ENCODE measurements at regions not wholly inside any gene's neighbourhood (a gene's known extent, or its start where the extent isn't known, plus 50 kb on each side); places are given as distances from the start of the nearest gene placed in this dataset.
"Not testable (repeated sequence)": the region's sequence is repeated elsewhere in the genome, so short reads cannot be mapped to it uniquely, and the experiment has no call there.

DNA sequence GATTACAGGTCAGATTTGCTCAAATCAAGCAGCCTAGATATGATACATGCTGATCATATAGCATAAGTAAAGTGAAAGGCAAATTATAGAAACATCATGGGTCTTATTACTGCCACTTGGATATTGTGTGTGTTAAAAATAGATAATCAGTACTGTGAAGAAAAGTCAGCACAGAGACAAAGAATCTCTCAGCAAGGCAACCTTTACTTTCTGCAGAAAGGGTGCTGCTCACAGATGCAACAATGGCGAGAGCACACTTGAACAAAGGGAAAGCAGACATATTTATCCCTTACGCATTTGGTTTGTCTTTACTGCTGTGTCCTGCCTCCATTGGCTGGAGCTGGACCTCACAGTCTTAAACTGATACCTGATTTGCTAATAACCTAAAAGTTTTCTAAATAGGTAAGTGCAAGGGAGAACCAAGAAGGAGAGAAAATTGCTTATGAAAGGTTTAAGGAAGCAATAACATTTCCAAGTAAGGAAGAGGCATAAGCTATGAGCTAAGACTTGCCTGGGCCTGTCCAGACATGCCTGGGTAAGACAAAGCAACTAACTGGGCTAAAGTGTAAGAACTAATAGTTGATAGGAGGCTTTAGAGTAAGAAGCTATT lies 1310.8 kb upstream of the LRRTM3 start:
- DNase-seq, result no peak

DNA sequence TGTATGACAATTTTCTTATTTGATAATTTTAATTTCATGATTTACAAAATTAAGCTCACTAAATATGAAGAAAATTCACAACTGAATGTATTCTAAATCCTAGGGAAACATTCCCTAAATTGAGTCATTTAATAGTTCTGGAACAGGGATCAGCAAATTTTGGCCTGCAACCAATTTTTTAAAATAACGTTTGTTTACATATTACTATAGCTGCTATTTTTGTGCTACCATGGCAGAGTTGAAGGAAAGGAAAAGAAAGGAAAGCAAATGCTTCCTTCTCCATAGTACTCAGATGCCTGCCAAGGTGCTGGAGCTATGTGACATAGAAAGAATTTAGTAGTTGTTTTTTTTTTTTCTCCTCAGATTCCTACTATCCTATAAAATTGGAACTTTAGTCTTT lies 1307.7 kb upstream of the LRRTM3 start:
- no peak for DNase-seq

DNA sequence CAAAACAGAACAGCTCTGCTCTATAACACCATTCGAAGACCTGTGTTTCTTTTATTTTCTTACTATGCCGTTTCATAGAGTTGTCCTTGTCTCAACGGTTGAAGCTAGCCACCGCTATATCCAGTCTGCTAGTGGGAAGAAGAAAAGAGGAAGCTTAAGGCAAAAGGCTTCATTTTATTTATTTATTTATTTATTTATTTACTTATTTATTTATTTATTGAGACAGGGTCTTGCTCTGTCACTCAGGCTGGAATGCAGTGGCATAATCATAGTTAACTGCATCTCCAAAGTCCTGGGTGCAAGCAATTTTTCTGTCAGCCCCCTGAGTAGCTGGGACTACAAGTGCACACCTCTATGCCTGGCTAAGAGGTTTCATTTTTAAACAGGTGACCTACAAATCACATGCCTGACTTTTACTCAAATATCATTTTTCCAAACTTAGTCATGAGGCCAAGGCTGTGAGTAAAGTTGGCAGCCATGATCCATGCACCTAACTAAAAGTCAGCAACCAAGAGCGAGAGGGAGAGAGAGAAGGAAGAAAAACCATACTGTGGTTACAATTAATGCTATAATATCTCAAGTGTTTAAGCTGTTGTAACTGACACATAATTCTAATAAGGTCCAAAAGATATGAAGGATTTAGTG lies 1305.3 kb upstream of the LRRTM3 start:
- no peak for DNase-seq

DNA sequence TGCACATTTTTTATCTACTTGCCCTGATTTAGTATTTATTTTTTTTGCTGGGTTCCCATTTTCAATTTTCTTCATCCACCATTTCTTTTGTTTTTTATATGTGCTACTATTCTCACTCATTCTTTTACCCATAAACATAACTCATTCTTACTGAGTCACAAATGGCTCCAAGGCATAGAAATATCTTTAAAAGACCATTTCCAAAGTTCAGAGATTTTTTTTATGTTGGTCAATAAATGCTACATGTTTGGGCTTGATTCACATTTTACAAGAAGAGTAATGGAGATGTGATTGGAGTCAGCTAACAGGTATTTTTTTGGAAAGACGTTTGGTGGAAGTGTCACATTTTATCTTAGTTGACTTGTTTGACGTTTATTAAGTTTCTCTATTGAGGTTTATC lies 1303.2 kb upstream of the LRRTM3 start:
- DNase-seq, result no peak

DNA sequence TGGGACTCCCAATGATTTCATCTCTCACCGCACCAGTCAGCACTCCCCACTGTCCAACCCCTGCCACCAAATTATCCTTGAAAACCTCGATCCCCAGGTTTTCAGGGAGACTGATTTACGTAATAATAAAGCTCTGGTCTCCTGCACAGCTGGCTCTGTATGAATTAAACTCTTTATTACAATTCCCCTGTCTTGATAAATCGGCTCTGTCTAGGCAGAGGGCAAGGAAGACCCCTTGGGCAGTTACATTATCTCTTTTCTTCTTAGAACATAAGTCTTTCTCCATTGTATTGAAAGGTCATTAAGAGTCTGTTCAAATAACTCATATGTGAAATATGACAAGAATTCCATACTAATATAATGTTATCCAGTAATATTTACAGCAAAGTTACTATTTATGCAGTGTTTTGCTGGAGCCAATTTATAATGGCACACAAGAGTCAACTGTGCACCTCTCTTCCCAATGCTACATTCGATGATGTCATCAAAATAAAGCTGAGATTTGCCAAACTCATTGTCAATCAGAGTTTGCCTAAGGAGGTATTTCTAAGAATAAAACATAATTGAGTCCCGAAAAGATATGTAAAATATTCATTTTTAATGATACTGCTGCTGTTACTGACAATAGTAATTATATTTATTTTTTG lies 1297.2 kb upstream of the LRRTM3 start:
- DNase-seq, result no peak

DNA sequence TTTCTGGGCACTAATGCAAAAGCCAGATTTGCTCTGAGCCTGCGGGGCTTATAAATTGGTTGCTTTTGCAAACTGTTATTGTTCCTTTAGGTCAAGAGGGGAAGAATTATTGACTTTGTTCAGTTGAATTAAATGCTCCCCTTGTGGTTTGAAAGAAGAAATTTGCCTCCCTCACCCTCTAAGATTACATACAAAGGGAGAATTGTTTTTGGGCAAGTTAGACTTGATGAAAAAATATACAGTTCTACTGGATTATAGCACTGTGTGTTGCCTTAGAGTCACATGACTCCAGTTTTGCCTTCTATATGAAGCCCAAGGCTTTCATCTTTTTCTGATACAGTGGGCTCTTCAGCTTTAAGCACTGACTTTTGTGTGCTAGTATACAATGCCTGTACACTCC lies 1265.8 kb upstream of the LRRTM3 start:
- DNase-seq, result no peak

DNA sequence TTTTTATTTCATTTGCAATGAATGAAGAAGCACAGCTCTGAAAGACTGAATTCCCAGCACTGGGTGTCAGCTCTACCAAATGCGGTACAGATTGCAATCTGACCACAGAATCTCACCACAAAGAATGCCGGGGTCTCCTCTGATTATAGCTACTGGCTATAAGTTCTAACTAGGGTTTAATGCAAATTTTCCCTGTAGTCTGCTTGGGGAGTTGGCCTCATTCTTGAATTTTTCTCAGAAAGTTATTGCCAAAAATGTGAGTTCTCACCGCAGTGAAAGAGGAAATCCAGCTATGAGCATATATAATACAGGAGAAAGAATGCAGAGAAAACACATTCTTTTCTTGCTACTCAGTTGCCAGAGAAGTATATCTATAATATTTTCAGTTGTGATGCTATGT lies 1255.7 kb upstream of the LRRTM3 start:
- DNase-seq, result no peak

DNA sequence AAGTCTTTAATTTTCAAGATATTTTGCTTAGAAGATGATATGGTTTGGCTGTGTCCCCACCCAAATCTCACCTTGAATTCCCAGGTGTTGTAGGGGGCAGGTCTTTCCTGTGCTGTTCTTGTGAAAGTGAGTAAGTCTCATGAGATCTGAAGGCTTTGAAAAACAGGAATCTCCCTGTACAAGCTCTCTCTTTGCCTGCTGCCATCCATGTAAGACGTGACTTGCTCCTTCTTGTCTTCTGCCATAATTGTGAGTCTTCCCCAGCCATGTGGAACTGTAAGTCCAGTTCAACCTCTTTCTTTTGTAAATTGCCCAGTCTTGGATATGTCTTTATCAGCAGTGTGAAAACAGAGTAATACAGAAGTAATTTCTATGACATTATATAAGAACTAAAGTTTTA lies 1255.2 kb upstream of the LRRTM3 start:
- not testable (repeated sequence) for DNase-seq

DNA sequence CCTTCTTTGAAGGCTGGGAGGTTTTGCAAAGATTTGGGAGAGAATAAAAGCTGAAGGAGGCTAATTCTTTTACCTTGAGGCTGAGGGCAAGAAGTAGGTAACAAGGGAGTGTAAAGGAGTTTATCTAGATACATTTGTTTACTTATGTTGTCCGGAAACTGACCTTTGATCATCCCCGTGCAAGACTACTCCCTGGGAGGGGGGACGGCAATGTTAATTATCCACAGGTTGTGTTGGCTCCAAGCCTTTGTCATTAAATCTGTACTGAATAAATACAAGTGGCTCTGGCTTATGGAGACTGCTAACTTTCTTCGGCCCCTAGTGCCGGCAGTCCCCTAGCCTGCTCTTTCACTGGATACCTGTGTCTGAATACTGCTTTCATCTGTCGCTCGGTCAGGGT lies 1250.6 kb upstream of the LRRTM3 start:
- no peak for DNase-seq

DNA sequence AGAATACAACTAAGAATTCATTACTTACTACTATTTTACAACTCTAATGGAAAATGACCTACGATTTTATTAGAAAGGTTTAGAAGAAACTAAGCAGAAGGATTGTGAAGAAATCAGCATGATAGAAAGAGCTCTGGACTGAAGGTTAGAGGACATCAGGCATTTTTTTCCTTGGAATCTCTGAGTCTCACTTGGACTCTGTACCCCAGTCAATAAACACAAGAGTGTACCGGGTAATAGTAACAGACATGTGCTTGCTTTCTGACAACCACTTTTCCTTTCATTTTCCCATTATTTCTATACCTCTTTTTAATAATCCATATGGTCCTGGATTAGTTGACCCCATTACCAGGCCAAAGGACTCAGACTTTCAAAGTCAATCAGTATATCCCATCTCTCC lies 1240.9 kb upstream of the LRRTM3 start:
- no peak for DNase-seq

DNA sequence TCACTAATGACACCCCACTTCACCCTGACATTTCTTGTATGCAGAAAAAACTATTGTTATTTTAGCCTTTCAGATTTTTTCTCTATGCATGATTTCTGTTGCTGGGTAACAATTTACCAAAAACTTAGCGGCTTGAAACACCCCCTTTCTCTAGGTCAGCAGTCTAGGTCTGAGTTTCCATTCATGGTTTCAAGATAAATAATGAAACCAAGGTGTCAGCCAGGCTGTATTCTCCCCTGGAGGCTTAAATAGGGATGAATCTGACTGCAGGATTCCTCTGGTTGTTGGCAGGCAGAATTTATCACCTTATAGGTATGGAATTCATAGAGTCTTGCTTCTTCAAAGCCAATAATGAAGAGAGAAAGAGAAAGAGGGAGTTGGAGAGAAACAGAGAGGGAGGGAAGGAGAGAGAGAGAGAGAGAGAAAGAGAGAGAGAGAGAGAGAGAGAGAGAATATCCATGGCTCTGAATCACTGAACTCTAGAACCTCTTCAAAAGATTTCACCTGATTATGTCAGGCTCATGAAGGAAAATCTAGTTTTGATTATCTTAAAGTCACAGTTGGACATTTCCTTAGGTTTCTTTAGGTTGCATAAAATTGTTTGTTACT lies 1224.6 kb upstream of the LRRTM3 start:
- DNase-seq, result no peak

DNA sequence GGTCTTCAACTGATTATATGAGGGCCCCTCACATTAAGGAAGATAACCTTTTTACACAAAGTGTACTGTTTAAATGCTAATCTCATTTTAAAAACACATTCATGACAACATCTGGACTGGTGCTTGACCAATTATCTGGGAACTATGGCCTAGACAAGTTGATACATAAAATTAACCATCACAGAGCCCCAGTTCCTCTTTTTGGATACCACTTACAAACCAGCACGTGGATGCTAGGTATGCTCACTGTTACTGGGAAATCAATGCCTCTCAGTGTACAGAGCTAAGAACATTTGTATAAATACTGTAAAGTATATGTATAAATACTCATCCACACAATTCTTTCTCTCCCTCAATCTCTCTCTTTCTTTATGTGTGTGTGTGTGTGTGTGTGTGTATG lies 1217.8 kb upstream of the LRRTM3 start:
- no peak for DNase-seq

DNA sequence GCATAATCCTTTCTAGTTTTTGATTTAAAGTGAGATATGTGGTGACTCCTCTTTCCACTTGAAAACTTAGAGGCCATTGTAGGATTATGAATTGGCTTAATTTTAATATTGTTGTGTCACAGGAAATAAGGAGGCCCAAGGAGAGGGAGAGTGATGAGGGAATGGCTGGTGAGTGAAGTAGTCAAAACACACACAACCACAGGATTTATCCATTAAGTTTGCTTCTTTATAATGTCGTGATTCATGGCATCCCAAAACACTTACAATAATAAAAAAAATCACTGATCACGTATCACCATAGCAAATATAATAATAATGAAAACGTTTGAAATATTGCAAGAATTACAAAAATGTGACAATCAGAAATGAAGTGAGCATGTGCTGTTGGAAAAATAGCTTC lies 1215.5 kb upstream of the LRRTM3 start:
- no peak for DNase-seq

DNA sequence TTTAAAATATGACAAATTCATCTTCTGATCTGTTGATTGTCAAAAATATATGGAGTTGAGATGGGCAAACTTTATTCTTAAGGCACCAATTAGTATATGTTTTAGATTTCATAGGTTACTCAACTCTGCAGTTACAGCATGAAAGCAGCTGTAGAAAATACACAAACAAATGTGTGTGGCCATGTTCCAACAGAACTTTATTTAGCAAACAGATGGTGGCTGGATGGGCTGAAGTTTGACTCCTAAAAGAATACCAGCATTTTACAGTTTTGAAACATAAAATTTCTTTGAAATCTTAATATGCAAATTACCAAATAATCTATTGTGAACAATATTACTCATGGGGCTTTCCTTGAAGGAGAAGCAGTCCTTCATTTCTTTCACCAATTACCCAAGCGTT lies 1206.0 kb upstream of the LRRTM3 start:
- no peak for DNase-seq

DNA sequence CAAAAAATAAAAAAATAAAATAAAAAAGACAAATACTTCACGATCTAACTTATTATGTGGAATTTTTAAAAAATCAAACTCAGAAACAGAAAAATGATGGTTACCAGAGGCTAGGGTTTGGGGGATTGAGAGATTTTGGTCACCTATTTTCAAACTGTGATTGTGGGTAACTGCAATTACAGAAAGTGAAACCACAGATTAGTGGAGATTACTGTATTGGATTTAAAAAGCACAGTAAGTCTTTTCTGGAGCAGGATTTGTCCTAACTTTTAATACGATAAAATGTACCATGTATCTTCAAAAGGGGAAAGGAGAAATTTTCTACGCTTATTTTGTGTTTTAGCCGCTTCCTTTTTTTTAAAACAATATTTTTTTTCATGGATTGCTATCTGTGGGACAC lies 1204.9 kb upstream of the LRRTM3 start:
- DNase-seq, result no peak

DNA sequence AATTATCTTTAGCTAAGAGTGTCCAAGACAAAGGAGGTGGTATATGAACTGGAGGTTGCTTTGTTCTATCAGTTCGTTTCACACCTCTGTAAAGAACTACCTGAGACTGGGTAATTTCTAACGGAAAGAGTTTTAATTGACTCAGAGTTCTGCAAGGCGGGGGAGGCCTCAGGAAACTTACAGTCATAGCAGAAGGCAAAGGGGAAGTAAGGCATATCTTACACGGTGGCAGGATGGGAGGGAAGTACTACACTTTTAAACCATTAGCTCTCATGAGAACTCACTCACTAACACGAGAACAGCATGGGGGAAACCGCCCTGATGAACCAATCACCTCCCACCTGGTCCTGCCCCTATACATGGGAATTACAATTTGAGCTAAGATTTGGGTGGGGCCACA lies 1202.3 kb upstream of the LRRTM3 start:
- DNase-seq, result no peak

DNA sequence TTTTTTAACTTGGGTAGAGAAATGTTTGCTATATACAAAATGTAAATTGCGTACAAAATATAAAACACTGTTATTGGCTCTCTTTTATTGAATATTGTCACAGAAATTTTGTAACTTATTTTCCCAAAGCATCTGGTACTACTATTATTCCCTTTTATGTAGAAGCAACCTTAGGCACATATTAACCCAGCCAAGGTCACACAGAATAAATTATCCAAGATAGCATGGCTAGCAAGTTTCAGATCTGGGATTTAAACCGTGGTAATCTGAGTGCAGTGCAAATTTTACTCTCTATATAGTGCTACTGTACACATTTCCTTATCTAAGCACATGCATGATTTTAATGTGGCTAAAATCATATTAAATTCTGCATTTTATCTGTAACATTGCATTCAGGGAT lies 1190.5 kb upstream of the LRRTM3 start:
- DNase-seq, result no peak

DNA sequence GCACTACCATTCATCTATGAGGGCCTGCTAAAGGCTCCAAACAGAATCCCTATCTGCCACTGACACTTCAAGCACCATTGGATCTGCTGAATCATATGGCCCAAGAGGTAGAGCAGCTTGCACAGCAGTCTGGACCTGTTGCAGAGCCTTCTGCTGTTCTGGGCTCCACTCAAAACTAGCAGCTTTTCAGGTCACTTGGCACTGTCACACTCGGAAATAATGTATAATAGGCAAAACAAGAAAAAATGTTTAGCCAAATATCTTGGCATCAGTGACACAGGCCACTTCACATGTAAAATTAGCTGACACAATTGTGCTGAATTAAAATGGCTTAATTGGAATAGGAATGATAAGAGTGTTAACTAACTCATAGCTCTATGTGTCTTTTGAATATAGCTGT lies 1182.9 kb upstream of the LRRTM3 start:
- DNase-seq, result no peak

DNA sequence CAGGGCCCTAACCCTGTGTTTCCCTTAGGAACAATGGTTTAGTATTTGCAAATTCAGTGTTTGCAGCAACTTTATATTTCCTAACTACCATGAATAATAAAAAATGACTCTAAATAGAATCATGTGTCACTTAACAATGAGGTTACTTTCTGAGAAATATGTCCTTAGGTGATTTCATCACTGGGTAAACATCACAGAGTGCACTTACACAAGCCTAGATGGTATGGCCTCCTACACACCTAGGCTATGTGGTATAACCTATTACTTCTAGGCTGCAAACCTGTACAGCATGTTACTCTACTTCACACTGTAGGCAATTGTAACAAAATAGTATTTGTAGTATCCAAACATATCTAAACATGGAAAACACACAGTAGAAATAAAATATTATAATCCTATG lies 1174.6 kb upstream of the LRRTM3 start:
- no peak for DNase-seq

DNA sequence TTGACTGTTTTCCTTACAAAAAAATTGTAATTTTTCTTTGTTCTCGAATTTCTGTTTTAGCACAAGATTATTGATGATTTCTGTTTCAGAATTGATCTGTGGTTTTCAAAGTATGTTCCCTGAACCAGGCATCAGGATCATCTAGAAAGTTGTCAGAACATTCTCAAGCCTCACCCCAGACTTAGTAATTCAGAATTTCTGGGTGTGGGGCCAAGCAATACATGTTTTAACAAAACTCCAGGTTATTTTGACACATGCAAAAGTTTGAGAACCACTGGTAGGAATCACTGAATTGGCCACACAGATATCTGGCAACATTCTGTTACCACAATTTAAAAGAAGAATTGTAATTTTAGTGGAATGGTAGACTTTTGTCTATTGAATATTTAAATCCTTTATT lies 1173.9 kb upstream of the LRRTM3 start:
- DNase-seq, result no peak

DNA sequence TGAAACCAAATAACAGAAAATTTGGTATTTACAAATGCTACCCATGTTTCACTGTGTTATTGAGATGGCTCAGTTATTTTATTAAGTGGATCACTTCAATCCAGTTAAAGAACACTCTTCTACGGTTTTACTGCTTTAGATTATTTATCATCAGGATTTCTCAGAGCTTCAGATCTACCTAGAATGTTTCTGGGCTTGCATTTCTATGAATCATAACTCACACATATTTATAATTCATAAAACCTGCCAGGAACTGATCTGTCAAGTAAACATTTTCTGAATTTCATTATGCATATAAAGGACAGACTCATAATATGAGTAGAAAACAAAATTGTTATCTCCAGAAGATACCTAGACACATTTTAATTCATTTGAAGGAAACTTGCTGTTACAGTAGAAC lies 1172.3 kb upstream of the LRRTM3 start:
- no peak for DNase-seq

DNA sequence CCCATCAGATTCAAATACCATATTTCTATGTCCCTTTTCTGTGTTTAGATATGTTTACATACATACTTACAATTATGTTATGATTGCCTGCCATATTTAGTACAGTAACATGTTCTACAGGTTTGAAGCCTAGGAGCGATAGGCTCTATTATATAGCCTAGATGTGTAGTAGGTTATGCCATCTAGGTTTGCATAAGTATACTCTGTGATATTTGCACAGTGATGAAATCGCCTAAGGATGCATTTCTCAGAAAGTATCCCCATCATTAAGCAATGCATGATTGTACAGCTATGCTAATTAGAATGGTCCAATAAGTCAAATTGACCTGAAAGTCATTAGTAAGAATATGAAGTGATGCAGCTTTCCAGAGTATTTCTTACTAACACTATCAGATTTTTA lies 1171.7 kb upstream of the LRRTM3 start:
- DNase-seq, result no peak

DNA sequence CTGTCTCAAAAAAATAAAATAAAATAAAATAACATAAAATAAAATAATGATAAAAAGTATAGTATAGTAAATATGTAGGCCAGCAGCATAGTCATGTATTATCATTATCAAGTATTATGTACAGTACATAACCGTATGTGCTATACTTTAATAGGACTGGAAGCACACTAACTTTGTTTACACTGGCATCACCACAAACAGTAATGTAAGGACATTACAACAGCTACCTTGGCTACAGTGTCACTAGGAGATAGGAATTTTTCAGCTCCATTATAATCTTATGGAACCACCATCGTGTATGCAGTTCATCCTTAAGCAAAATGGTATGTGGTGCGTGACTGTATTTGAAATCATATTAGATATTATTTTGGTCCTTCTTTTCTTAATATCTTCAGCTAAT lies 1163.5 kb upstream of the LRRTM3 start:
- DNase-seq, result no peak

DNA sequence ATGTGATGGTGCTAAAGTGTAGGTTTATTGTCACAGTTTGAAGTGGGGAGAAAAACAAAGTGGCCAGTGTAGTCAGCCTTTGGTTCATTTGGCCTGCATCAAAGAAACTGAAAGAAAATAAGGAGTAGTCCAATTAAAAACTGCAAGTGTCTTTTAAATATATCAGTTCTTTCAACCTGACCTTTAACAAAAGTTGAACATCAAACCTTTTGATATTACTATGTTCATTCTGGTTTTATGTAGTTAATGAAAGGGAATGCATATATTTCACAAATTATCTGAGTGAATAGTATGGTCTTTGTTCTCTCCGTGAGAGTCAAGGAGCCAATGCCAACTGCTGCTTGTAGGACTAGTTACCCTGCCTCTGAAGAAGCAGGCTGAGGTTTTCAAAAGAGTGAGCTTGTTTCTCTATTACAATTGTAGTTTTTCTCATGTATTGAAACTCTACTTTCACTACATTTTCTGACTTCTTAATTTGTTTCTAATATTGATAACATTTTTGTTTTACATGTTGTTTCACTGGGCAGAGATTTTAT lies 1160.8 kb upstream of the LRRTM3 start:
- DNase-seq, result no peak
